ENCODE measurements at regions not wholly inside any gene's neighbourhood (a gene's known extent, or its start where the extent isn't known, plus 50 kb on each side); places are given as distances from the start of the nearest gene placed in this dataset.

DNA sequence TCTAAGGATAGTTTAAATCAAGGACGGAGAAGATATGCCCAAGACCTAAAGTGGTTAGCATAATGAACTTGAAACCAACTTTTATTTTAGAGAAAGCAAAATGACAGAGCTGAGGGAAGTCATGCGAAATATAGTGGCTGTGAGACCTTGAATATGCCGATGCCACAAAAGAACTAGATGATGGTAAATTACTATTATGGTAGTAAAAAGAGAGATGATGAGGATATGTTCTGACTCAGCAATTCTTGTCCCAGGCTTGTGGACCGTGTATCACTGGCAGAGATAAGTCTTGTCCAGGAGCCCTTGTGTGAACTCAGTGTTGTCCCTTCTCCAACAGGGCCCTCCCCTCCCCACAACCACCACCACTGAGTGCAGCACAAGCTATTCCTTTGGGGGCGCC, 1605.6 kb upstream of the TENM3 start:
- in situ Hi-C loops (cut with HindIII; ENCODE audit: low sequenced_read_pairs) = no loop called here
- DNase-seq (ENCODE audit: low read depth, low spot score) = no peak
- TF ChIP-seq, protein P1, sequence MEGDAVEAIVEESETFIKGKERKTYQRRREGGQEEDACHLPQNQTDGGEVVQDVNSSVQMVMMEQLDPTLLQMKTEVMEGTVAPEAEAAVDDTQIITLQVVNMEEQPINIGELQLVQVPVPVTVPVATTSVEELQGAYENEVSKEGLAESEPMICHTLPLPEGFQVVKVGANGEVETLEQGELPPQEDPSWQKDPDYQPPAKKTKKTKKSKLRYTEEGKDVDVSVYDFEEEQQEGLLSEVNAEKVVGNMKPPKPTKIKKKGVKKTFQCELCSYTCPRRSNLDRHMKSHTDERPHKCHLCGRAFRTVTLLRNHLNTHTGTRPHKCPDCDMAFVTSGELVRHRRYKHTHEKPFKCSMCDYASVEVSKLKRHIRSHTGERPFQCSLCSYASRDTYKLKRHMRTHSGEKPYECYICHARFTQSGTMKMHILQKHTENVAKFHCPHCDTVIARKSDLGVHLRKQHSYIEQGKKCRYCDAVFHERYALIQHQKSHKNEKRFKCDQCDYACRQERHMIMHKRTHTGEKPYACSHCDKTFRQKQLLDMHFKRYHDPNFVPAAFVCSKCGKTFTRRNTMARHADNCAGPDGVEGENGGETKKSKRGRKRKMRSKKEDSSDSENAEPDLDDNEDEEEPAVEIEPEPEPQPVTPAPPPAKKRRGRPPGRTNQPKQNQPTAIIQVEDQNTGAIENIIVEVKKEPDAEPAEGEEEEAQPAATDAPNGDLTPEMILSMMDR (IDR thresholded peaks at IDR 0.05; ENCODE audit: low read depth, low read length) = no peak

DNA sequence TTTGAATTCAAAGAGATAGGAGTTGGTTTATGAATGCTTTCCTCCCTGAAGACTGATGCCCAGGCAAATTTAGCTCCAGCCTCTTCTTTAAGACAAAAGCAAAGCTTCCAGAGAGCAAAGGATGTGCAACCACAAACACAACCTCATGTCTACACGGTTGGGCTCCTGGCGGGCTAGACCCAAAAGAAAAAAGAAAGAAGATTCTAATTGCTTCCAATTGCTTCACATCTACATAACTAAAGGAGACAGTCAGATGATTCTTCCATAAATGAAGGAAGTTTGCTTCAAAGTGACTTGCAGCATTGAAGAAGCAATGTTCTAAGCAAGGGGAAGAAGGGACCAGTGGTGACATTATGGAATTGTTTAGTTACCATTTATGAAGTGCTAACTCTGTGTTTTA, 1603.0 kb upstream of the TENM3 start:
- in situ Hi-C loops (cut with HindIII; ENCODE audit: low sequenced_read_pairs) = no loop called here
- no peak for DNase-seq (ENCODE audit: low read depth, low spot score)
- TF ChIP-seq, protein P1 (IDR thresholded peaks at IDR 0.05; ENCODE audit: low read depth, low read length) = no peak
- H3K4me3 ChIP-seq (ENCODE audit: low read depth, low read length) = no peak overlapping the region

More for the DNA sequence above, 1605.6 kb upstream of the TENM3 start:
- H3K4me3 ChIP-seq (ENCODE audit: low read depth, low read length) = no peak overlapping the region

DNA sequence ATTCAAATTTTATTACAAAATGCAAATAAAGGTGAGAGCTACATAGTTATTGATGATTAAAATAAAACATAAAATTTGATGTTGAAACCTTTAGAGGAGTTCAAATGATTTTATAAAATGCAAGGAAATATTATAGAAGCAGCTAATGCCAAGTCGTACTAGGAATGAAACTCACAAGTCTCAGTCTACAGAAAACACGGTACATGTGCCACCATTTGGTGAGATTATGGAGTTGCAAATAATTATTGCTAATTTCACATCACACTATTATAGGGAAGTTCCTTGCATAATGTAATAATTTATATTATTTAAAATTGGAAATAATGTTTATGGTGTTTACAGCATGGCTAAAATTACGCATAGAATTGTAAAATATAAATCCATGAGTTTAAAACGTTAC, 1601.7 kb upstream of the TENM3 start:
- no peak overlapping the region for H3K4me3 ChIP-seq (ENCODE audit: low read depth, low read length)
- DNase-seq (ENCODE audit: low read depth, low spot score) = no peak
- TF ChIP-seq, protein P1 (IDR thresholded peaks at IDR 0.05; ENCODE audit: low read depth, low read length) = no peak
- in situ Hi-C loops (cut with HindIII; ENCODE audit: low sequenced_read_pairs) = no loop called here

DNA sequence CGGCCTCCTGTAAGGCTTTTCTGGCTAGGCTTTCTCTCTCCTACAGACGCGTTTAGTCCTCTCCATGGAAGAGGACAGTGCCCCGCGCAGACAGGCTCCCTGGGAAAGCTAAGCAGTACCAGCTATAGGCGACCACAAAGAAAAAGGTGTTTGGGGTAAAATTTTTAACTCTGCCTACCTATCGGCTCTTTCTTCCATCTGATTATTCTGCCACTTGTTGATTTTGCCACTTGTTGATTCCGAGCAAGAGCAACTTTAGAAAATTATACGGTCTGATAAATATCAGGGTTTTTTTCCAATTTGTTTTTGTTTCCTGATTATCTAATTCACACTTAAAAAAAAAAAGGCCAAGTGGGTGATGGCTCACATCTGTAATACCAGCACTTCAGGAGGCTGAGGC, 1600.5 kb upstream of the TENM3 start:
- in situ Hi-C loops (cut with HindIII; ENCODE audit: low sequenced_read_pairs) = no loop called here
- TF ChIP-seq, protein P1 (IDR thresholded peaks at IDR 0.05; ENCODE audit: low read depth, low read length) = no peak
- no peak for DNase-seq (ENCODE audit: low read depth, low spot score)

DNA sequence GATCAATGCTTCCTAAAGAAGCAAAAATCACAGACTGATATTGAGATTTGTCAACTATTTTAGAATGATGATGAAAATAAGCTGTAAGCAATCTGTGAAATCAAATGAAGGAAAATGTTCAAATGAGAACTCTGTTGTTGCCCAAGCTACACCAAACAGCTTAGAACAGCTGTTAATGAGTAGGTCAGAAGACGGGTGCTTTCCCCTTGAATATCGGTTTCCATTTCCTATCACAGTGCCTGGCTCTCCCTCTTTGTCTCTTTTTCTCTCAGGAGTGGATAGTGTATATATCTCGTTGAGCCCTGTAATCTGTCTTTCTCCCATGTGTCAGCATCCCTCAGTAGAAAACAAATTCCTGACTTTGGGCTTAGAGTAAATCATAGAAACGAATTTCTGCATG, 1592.9 kb upstream of the TENM3 start:
- no peak overlapping the region for H3K4me3 ChIP-seq (ENCODE audit: low read depth, low read length)
- in situ Hi-C loops (cut with HindIII; ENCODE audit: low sequenced_read_pairs) = no loop called here
- DNase-seq (ENCODE audit: low read depth, low spot score) = no peak
- TF ChIP-seq, protein P1 (IDR thresholded peaks at IDR 0.05; ENCODE audit: low read depth, low read length) = no peak

More for the DNA sequence above, 1600.5 kb upstream of the TENM3 start:
- H3K4me3 ChIP-seq (ENCODE audit: low read depth, low read length) = no peak overlapping the region

DNA sequence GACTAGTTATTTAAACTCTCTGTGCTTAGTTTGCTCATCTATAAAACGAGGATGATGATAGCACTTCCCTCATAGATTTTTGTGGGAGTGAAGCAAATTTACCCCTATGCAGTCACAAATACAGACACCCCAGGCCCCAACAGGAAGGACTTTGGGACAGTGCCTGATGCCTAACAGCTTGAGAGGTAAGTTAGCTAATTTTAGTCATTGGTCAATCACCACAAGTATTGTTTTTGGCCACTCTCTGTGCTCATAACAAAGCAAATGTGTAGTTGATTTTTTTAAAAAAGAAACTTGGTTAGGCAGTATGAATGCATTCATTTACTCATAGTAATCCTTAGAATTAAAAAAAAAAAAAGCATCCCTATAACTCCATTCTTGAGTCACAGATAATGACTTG, 1590.7 kb upstream of the TENM3 start:
- no peak overlapping the region for H3K4me3 ChIP-seq (ENCODE audit: low read depth, low read length)
- no peak for DNase-seq (ENCODE audit: low read depth, low spot score)
- in situ Hi-C loops (cut with HindIII; ENCODE audit: low sequenced_read_pairs) = no loop called here
- TF ChIP-seq, protein P1 (IDR thresholded peaks at IDR 0.05; ENCODE audit: low read depth, low read length) = no peak

DNA sequence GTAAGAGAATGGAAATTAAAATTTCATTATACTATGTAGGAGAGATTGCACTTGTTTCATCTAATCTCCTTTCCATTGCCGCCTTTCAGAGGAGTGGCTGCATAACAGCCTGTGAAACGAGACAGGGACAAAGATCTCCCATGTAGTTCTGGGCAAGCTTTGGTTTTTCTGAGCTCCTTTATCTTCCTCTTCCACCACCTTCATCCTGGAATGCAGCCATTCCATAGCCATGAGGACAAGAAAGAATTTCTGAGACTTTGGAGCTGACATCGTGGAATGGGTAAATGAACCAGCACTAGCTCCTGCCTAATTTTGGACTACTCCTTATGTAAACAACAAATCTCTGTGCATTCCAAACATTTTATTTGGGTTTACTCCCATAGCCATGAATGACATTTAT, 1587.3 kb upstream of the TENM3 start:
- TF ChIP-seq, protein P1 (IDR thresholded peaks at IDR 0.05; ENCODE audit: low read depth, low read length) = no peak
- H3K4me3 ChIP-seq (ENCODE audit: low read depth, low read length) = no peak overlapping the region
- DNase-seq (ENCODE audit: low read depth, low spot score) = no peak
- in situ Hi-C loops (cut with HindIII; ENCODE audit: low sequenced_read_pairs) = no loop called here

All from astrocyte of the spinal cord (primary cell).